ENCODE measurements at regions not wholly inside any gene's neighbourhood (a gene's known extent, or its start where the extent isn't known, plus 50 kb on each side); places are given as distances from the start of the nearest gene placed in this dataset.

- TF ChIP-seq FOXK2 (IDR thresholded peaks at IDR 0.05) = no peak
- TF ChIP-seq ZNF384 (IDR thresholded peaks at IDR 0.05) = no peak
- no peak for TF ChIP-seq SP1 (IDR thresholded peaks at IDR 0.05)
- no peak for TF ChIP-seq TARDBP (IDR thresholded peaks at IDR 0.05)
- no peak for TF ChIP-seq LEF1 (IDR thresholded peaks at IDR 0.05; ENCODE audit: borderline replicate concordance)
- no peak for TF ChIP-seq CTBP1 (IDR thresholded peaks at IDR 0.05; ENCODE audit: borderline replicate concordance)
- TF ChIP-seq ARNT (IDR thresholded peaks at IDR 0.05) = no peak
- no peak for TF ChIP-seq FOXM1 (IDR thresholded peaks at IDR 0.05; ENCODE audit: borderline replicate concordance)
- TF ChIP-seq FOXA1 (IDR thresholded peaks at IDR 0.05) = no peak
- no peak for TF ChIP-seq L3MBTL2 (conservative IDR thresholded peaks at IDR 0.05)
- no peak for TF ChIP-seq SUZ12 (IDR thresholded peaks at IDR 0.05)
- no peak for TF ChIP-seq ELF4 (IDR thresholded peaks at IDR 0.05)
- TF ChIP-seq PKNOX1 (IDR thresholded peaks at IDR 0.05) = no peak
Observed at GRCh38 chr3:15964605-15965442, 167.0 kb upstream of the ANKRD28 start.

Measured in HEK293T (cell line).